Upper lobe of left lung (tissue), 6 donors: ENCODE measurements at regions not wholly inside any gene's neighbourhood (a gene's known extent, or its start where the extent isn't known, plus 50 kb on each side); places are given as distances from the start of the nearest gene placed in this dataset.
"Not testable (repeated sequence)": the region's sequence is repeated elsewhere in the genome, so short reads cannot be mapped to it uniquely, and the experiment has no call there.

Source experiments
- ATAC-seq, 2 donors: fragments of 200-7000 bp; cut with Tn5 transposase; one replicate each; pipeline ENCODE4 v1.9.1; 2022; ENCODE audit warnings: mild to moderate bottlenecking in 2 of 2, moderate library complexity in 2 of 2; ENCODE audit not compliant: low FRiP score in 2 of 2
- DNase-seq, 2 donors: peaks; one replicate each; pipeline ENCODE4 v3.0.0-alpha.2; 2019 to 2020
- H3K27ac ChIP-seq, 4 donors: fragments of 200-600 bp; sonication (generic); one replicate each; pipeline ENCODE4 v1.5.1; 2016 to 2019
- H3K27me3 ChIP-seq, 4 donors: fragments of 200-600 bp; sonication (generic); one replicate each; pipeline ENCODE4 v1.5.1; 2017 to 2019
- H3K36me3 ChIP-seq, 4 donors: fragments of 200-600 bp; sonication (generic); one replicate each; pipeline ENCODE4 v1.5.1; 2016 to 2019
- H3K4me1 ChIP-seq, 4 donors: fragments of 200-600 bp; sonication (generic); one replicate each; pipeline ENCODE4 v1.5.1; 2018 to 2019
- H3K4me3 ChIP-seq, 4 donors: fragments of 200-600 bp; sonication (generic); one replicate each; pipeline ENCODE4 v1.5.1; 2017 to 2019; ENCODE audit warnings: mild to moderate bottlenecking in 2 of 4, moderate library complexity in 1 of 4
- H3K9me3 ChIP-seq, 4 donors: fragments of 200-600 bp; sonication (generic); one replicate each; pipeline ENCODE4 v1.5.1; 2018 to 2019
- CTCF ChIP-seq, 6 experiments: fragments of 450-650 bp in 4 of 6; fragments of 200-600 bp in 2 of 6; sonication (generic) in 2 of 6; IDR thresholded peaks; one replicate each; pipeline ENCODE4 v1.5.1; 2016 to 2019; ENCODE audit warnings: antibody characterized with exemption in 6 of 6
- EP300 ChIP-seq, 4 donors: sonication (generic); formaldehyde crosslinking; IDR thresholded peaks; one replicate each; pipeline ENCODE4 v1.5.1; 2017; ENCODE audit warnings: antibody characterized with exemption in 4 of 4, control low read depth in 2 of 4
- POLR2A ChIP-seq, 4 donors: fragments of 450-650 bp; IDR thresholded peaks; one replicate each; pipeline ENCODE4 v1.5.1; 2016 to 2017; ENCODE audit warnings: antibody characterized with exemption in 4 of 4, mild to moderate bottlenecking in 2 of 4
- POLR2AphosphoS5 ChIP-seq, 2 donors: sonication (generic); formaldehyde crosslinking; IDR thresholded peaks; one replicate each; pipeline ENCODE4 v1.5.1; 2017; ENCODE audit warnings: antibody characterized with exemption in 2 of 2
- WGBS, 2 donors: methylation state at CpG; one replicate each; pipeline ENCODE4 v1.1.5; 2017 to 2018; 5-methylcytosine and 5-hydroxymethylcytosine counted together
- donor health status: DM: no; HTN: no; CAD: no; lungs with moderate emphysema.
- donor health status: DM: no; HTN: yes; CAD: no; lungs with severe emphysema.

DNA sequence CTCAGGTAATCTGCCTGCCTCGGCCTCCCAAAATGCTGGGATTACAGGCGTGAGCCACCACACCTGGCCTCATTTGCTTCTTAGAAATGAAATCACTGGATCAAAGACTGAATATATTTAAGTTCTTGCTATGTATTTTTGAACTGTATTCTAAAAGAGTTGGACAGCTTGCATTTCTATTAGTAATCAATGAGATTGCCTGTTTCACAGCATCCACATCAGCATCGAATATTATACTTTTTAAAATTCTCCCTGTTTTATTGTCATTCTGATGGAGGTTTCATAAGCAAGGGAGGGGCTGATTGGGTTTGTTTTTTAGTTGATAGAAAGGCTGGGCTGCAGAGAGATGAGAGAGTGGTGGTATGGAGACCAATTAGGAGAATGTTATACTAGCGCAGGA lies 68.7 kb upstream of the CREB3L1 start:
- Histone ChIP-seq H3K9me3 (no peaks in the 10 kb centered on the region), H3K4me1 (no peaks in the 10 kb centered on the region), H3K4me3 (no peak overlapping the region), H3K36me3 (no peaks in the 10 kb centered on the region), H3K27me3 (no peaks in the 10 kb centered on the region), H3K27ac (no peak overlapping the region)
- no peak for TF ChIP-seq CTCF (IDR thresholded peaks at IDR 0.05)
- no peak for TF ChIP-seq POLR2A (IDR thresholded peaks at IDR 0.05)
- no peak for TF ChIP-seq POLR2AphosphoS5 (IDR thresholded peaks at IDR 0.05)
- no peak for TF ChIP-seq EP300 (IDR thresholded peaks at IDR 0.05)
- DNase-seq (no peak), ATAC-seq (no peak)
- WGBS, 2 donors: 93 to 98% methylated on average over 4 of the region's 4 CpGs

DNA sequence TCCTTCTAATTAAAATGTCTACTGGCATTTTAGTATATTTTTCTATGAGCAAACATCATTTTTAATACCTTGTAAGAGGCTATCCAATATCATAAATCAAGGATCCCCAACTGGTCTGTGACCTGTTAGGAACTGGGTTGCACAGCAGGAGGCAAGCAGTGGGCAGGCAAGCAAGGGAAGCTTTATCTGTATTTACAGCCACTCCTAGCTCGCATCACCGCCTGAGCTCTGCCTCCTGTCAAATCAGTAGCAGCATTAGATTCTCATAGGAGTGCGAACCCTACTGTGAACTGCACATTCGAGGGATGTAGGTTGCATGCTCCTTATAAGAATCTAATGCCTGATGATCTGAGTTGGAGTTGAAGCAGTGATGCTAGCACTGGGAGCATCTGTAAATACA lies 70.2 kb upstream of the CREB3L1 start:
- H3K9me3 ChIP-seq: no peaks in the 10 kb centered on the region
- TF ChIP-seq POLR2A (IDR thresholded peaks at IDR 0.05) (no peak), CTCF (IDR thresholded peaks at IDR 0.05) (no peak), EP300 (IDR thresholded peaks at IDR 0.05) (no peak), POLR2AphosphoS5 (IDR thresholded peaks at IDR 0.05) (no peak)
- H3K27ac ChIP-seq: no peak overlapping the region
- 60 to 61% methylated on average over 2 to 4 of the region's 4 CpGs for WGBS, 2 donors
- H3K4me3 ChIP-seq: no peak overlapping the region
- no peaks in the 10 kb centered on the region for H3K27me3 ChIP-seq
- ATAC-seq (no peak), DNase-seq (no peak)
- H3K4me1 ChIP-seq: no peaks in the 10 kb centered on the region
- no peaks in the 10 kb centered on the region for H3K36me3 ChIP-seq

DNA sequence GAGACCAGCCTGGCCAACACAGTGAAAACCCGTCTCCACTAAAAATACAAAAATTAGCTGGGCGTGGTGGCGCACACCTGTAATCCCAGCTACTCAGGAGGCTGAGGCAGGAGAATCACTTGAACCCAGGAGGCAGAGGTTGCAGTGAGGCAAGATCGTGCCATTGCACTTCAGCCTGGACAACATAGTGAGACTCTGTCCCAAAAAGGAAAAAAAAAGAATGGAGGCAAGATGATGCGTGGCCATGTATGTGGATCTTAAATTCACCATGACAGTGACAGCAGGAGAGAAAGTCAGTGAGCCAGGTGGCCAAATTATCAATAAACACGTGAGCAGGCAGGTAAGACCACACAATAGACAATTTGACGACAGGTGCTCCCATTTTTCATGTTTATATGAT lies 73.0 kb upstream of the CREB3L1 start:
- not testable (repeated sequence) for H3K4me3 ChIP-seq, H3K27ac ChIP-seq, H3K27me3 ChIP-seq, ATAC-seq, H3K4me1 ChIP-seq, DNase-seq, H3K9me3 ChIP-seq, H3K36me3 ChIP-seq
- whole genome bisulfite sequencing, 2 donors: 93 to 94% methylated on average over 7 of the region's 7 CpGs

- H3K36me3 ChIP-seq: no peaks in the 10 kb centered on the region
- peak in 1 of 2 donors; percentile 48 for DNase-seq
- peak in 1 of 2 donors; percentile 54 for ATAC-seq
- H3K27me3 ChIP-seq: no peaks in the 10 kb centered on the region
- no peak overlapping the region for H3K4me3 ChIP-seq
- no peaks in the 10 kb centered on the region for H3K9me3 ChIP-seq
- no peak for TF ChIP-seq POLR2A (IDR thresholded peaks at IDR 0.05)
- no peak for TF ChIP-seq POLR2AphosphoS5 (IDR thresholded peaks at IDR 0.05)
- TF ChIP-seq CTCF (IDR thresholded peaks at IDR 0.05): no peak
- TF ChIP-seq EP300 (IDR thresholded peaks at IDR 0.05): no peak
- no peak overlapping the region for H3K27ac ChIP-seq
- 66 to 73% methylated on average over 7 of the region's 7 CpGs for WGBS, 2 donors
- H3K4me1 ChIP-seq: no peaks in the 10 kb centered on the region
These were observed 73.7 kb upstream of the CREB3L1 start for GRCh38 chr11:46203746-46204145.

- Histone ChIP-seq H3K27ac (no peak overlapping the region), H3K27me3 (no peaks in the 10 kb centered on the region), H3K36me3 (no peaks in the 10 kb centered on the region), H3K4me1 (no peaks in the 10 kb centered on the region), H3K4me3 (no peak overlapping the region), H3K9me3 (no peaks in the 10 kb centered on the region)
- WGBS, 2 donors: 85% methylated on average over 10 of the region's 10 CpGs
- TF ChIP-seq EP300 (IDR thresholded peaks at IDR 0.05) (no peak), POLR2A (IDR thresholded peaks at IDR 0.05) (no peak), POLR2AphosphoS5 (IDR thresholded peaks at IDR 0.05) (no peak), CTCF (IDR thresholded peaks at IDR 0.05) (no peak)
- ATAC-seq: no peak
- no peak for DNase-seq
These were observed 74.6 kb upstream of the CREB3L1 start for GRCh38 chr11:46202696-46203391.
